Stimulated activated CD8-positive, alpha-beta memory T cell treated with anti-CD3 and anti-CD28 coated beads, Interleukin-4, amount 100 ng/mL, for 4 hours (primary cell): ENCODE measurements at regions not wholly inside any gene's neighbourhood (a gene's known extent, or its start where the extent isn't known, plus 50 kb on each side); places are given as distances from the start of the nearest gene placed in this dataset.

ENCODE experiments used
- DNase-seq, 2 donors: peaks; one replicate each; pipeline ENCODE4 v3.0.0-alpha.2; 2020; ENCODE audit warnings: low read depth in 2 of 2, low spot score in 1 of 2

GRCh38 chr6:138005846-138006245 lies 101.4 kb downstream of the PERP start:
- DNase-seq: no peak

- no peak for DNase-seq
Measured at GRCh38 chr6:138007014-138007472, 100.2 kb downstream of the PERP start.

- DNase-seq: no peak
Measured at GRCh38 chr6:138008791-138009190, 98.4 kb downstream of the PERP start.

GRCh38 chr6:138011413-138011812 lies 95.8 kb downstream of the PERP start:
- no peak for DNase-seq

GRCh38 chr6:138012682-138013081 lies 94.5 kb downstream of the PERP start:
- DNase-seq: no peak

- DNase-seq: no peak
Measured at GRCh38 chr6:138013959-138014358, 93.3 kb downstream of the PERP start.

GRCh38 chr6:138017166-138017757 lies 90.0 kb downstream of the PERP start:
- DNase-seq: no peak

GRCh38 chr6:138018297-138018696 lies 88.9 kb downstream of the PERP start:
- no peak for DNase-seq

- no peak for DNase-seq
Measured at GRCh38 chr6:138025528-138025978, 81.7 kb downstream of the PERP start.

- DNase-seq: no peak
Measured at GRCh38 chr6:138026342-138026741, 80.9 kb downstream of the PERP start.

- no peak for DNase-seq
Measured at GRCh38 chr6:138028893-138029292, 78.3 kb downstream of the PERP start.

- DNase-seq: no peak
Measured at GRCh38 chr6:138030872-138031271, 76.3 kb downstream of the PERP start.

- no peak for DNase-seq
Measured at GRCh38 chr6:138031417-138031816, 75.8 kb downstream of the PERP start.

GRCh38 chr6:138031850-138032249 lies 75.4 kb downstream of the PERP start:
- DNase-seq: no peak

GRCh38 chr6:138032571-138032970 lies 74.6 kb downstream of the PERP start:
- no peak for DNase-seq

- DNase-seq: no peak
Measured at GRCh38 chr6:138034229-138034628, 73.0 kb downstream of the PERP start.

- no peak for DNase-seq
Measured at GRCh38 chr6:138035070-138035469, 72.1 kb downstream of the PERP start.

- DNase-seq: no peak
Measured at GRCh38 chr6:138036111-138036510, 71.1 kb downstream of the PERP start.

- no peak for DNase-seq
Measured at GRCh38 chr6:138037009-138037504, 70.2 kb downstream of the PERP start.

GRCh38 chr6:138038142-138038870 lies 68.9 kb downstream of the PERP start:
- no peak for DNase-seq
